ENCODE measurements at regions not wholly inside any gene's neighbourhood (a gene's known extent, or its start where the extent isn't known, plus 50 kb on each side); places are given as distances from the start of the nearest gene placed in this dataset.
A peak's percentile ranks its signal among the peaks of the same experiment; 100 is the strongest.

DNA sequence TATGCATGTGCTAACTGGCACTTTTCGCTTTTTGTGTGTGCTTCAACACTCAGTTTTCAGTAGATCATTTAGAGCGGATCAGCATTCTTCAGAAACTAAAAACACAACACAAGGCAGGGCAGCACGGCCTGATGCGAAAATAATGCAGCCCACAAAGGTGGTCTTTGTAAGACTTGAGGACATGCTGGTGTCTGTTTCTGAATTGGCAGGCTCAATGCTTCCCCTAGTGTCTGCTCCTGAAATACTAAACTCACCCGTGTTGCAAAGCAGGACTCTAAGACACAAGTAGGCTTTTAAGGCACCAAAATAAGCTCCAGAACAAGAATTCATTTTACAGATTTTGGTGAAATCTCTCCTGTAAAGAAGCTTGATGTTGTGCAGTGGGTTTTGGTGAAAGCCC is 676.5 kb downstream of the TENT5A start:
- no peaks in the 10 kb centered on the region for H3F3A ChIP-seq (ENCODE audit: control insufficient read depth, insufficient read depth)
- H3K27me3 ChIP-seq (ENCODE audit: control insufficient read depth, low read length) = no peaks in the 10 kb centered on the region
- TF ChIP-seq EZH2phosphoT487 (IDR thresholded peaks at IDR 0.05; ENCODE audit: borderline replicate concordance, low read length) = no peak
- TF ChIP-seq, protein P1, sequence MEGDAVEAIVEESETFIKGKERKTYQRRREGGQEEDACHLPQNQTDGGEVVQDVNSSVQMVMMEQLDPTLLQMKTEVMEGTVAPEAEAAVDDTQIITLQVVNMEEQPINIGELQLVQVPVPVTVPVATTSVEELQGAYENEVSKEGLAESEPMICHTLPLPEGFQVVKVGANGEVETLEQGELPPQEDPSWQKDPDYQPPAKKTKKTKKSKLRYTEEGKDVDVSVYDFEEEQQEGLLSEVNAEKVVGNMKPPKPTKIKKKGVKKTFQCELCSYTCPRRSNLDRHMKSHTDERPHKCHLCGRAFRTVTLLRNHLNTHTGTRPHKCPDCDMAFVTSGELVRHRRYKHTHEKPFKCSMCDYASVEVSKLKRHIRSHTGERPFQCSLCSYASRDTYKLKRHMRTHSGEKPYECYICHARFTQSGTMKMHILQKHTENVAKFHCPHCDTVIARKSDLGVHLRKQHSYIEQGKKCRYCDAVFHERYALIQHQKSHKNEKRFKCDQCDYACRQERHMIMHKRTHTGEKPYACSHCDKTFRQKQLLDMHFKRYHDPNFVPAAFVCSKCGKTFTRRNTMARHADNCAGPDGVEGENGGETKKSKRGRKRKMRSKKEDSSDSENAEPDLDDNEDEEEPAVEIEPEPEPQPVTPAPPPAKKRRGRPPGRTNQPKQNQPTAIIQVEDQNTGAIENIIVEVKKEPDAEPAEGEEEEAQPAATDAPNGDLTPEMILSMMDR (IDR thresholded peaks at IDR 0.05; ENCODE audit: low read depth, low read length, poor library complexity, severe bottlenecking) = peak; percentile 29
- H3K9me2 ChIP-seq (replicated peaks; ENCODE audit: control insufficient read depth, low read length) = no peaks in the 10 kb centered on the region
- no peak overlapping the region for H3K4me3 ChIP-seq (ENCODE audit: low read length)
- H3K4me1 ChIP-seq (ENCODE audit: control insufficient read depth, low read length) = no peaks in the 10 kb centered on the region
- no peak overlapping the region for H3K27ac ChIP-seq (ENCODE audit: low read depth, low read length)
- H4K20me1 ChIP-seq (ENCODE audit: control insufficient read depth, insufficient read depth, low read depth, low read length) = no peaks in the 10 kb centered on the region
- no peaks in the 10 kb centered on the region for H3K79me2 ChIP-seq (ENCODE audit: control insufficient read depth, low read length)
- no peaks in the 10 kb centered on the region for H3K36me3 ChIP-seq (ENCODE audit: control insufficient read depth, low read length)
- no peaks in the 10 kb centered on the region for H3K9me3 ChIP-seq (ENCODE audit: control insufficient read depth, insufficient read depth, low read length)
- H3K4me2 ChIP-seq (ENCODE audit: low read length) = no peak overlapping the region

DNA sequence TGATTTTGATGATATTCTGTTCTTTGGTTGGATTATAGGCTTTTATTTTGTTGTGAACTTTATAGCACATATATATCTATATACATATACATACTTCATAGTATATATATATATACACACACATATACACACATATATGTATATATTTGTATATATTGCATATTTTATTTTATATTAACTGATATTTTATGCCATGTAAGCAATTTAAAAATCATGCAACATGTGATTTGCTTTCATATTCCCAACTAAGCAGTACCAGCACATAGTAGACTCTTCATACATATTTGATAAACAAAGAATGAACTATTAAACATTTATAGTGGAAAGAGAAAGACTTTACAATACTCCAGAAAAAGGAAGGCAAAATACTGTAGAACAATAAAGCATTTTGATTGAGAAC is 679.2 kb downstream of the TENT5A start:
- no peaks in the 10 kb centered on the region for H3K79me2 ChIP-seq (ENCODE audit: control insufficient read depth, low read length)
- no peaks in the 10 kb centered on the region for H3K36me3 ChIP-seq (ENCODE audit: control insufficient read depth, low read length)
- H3K4me3 ChIP-seq (ENCODE audit: low read length) = no peak overlapping the region
- no peaks in the 10 kb centered on the region for H3K9me3 ChIP-seq (ENCODE audit: control insufficient read depth, insufficient read depth, low read length)
- no peak overlapping the region for H3K27ac ChIP-seq (ENCODE audit: low read depth, low read length)
- no peaks in the 10 kb centered on the region for H3K4me1 ChIP-seq (ENCODE audit: control insufficient read depth, low read length)
- no peaks in the 10 kb centered on the region for H3K9me2 ChIP-seq (replicated peaks; ENCODE audit: control insufficient read depth, low read length)
- TF ChIP-seq, protein P1 (IDR thresholded peaks at IDR 0.05; ENCODE audit: low read depth, low read length, poor library complexity, severe bottlenecking) = no peak
- TF ChIP-seq EZH2phosphoT487 (IDR thresholded peaks at IDR 0.05; ENCODE audit: borderline replicate concordance, low read length) = no peak
- H3F3A ChIP-seq (ENCODE audit: control insufficient read depth, insufficient read depth) = no peaks in the 10 kb centered on the region
- no peak overlapping the region for H3K4me2 ChIP-seq (ENCODE audit: low read length)
- no peaks in the 10 kb centered on the region for H3K27me3 ChIP-seq (ENCODE audit: control insufficient read depth, low read length)
- H4K20me1 ChIP-seq (ENCODE audit: control insufficient read depth, insufficient read depth, low read depth, low read length) = no peaks in the 10 kb centered on the region

DNA sequence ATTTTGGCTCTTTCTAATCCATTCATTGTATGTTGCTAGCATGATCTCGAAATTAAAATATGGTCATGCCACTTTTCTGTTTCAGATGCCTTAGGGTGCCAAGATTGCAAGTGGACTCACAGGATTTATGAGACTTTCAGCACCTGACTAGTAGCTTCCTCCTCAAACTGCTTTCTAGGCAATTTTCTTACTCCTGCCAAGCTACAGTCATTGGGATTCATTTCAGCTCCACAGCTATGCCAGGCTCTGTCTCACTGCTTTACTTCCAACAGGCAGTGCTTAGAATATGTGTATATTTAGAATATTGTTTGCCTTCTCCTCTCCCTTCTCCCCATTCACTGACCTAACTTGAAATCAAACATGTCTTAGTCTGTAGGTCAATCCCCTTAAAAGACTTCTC is 681.4 kb downstream of the TENT5A start:
- H3K4me3 ChIP-seq (ENCODE audit: low read length) = no peak overlapping the region
- no peaks in the 10 kb centered on the region for H3K36me3 ChIP-seq (ENCODE audit: control insufficient read depth, low read length)
- no peak overlapping the region for H3K4me2 ChIP-seq (ENCODE audit: low read length)
- no peaks in the 10 kb centered on the region for H3K79me2 ChIP-seq (ENCODE audit: control insufficient read depth, low read length)
- H3K4me1 ChIP-seq (ENCODE audit: control insufficient read depth, low read length) = no peaks in the 10 kb centered on the region
- H3K27ac ChIP-seq (ENCODE audit: low read depth, low read length) = no peak overlapping the region
- no peaks in the 10 kb centered on the region for H3K27me3 ChIP-seq (ENCODE audit: control insufficient read depth, low read length)
- TF ChIP-seq, protein P1 (IDR thresholded peaks at IDR 0.05; ENCODE audit: low read depth, low read length, poor library complexity, severe bottlenecking) = no peak
- no peak for TF ChIP-seq EZH2phosphoT487 (IDR thresholded peaks at IDR 0.05; ENCODE audit: borderline replicate concordance, low read length)
- no peaks in the 10 kb centered on the region for H3K9me2 ChIP-seq (replicated peaks; ENCODE audit: control insufficient read depth, low read length)
- H3K9me3 ChIP-seq (ENCODE audit: control insufficient read depth, insufficient read depth, low read length) = no peaks in the 10 kb centered on the region
- H3F3A ChIP-seq (ENCODE audit: control insufficient read depth, insufficient read depth) = no peaks in the 10 kb centered on the region
- H4K20me1 ChIP-seq (ENCODE audit: control insufficient read depth, insufficient read depth, low read depth, low read length) = no peaks in the 10 kb centered on the region

DNA sequence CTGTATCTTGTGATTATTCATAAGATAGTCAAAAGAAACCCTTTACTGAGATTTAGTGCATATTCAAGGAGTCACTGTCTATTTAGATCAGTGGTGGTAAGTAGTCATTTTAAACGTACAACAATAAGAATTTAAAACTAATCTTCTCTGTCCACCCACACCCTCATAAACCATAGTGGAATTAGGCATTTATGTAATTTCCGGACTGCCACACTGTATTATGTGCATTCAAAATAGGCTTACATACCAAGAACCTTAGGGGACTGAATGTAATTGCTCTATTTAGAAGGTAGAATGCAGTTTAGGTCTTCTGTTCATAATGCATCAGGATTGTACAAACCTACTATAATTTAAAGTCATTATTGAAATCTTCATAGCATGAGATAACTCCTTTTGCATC is 685.4 kb downstream of the TENT5A start:
- H3F3A ChIP-seq (ENCODE audit: control insufficient read depth, insufficient read depth) = no peaks in the 10 kb centered on the region
- TF ChIP-seq, protein P1 (IDR thresholded peaks at IDR 0.05; ENCODE audit: low read depth, low read length, poor library complexity, severe bottlenecking) = no peak
- TF ChIP-seq EZH2phosphoT487 (IDR thresholded peaks at IDR 0.05; ENCODE audit: borderline replicate concordance, low read length) = no peak
- no peaks in the 10 kb centered on the region for H4K20me1 ChIP-seq (ENCODE audit: control insufficient read depth, insufficient read depth, low read depth, low read length)
- no peaks in the 10 kb centered on the region for H3K27me3 ChIP-seq (ENCODE audit: control insufficient read depth, low read length)
- no peaks in the 10 kb centered on the region for H3K4me1 ChIP-seq (ENCODE audit: control insufficient read depth, low read length)
- no peak overlapping the region for H3K4me3 ChIP-seq (ENCODE audit: low read length)
- H3K27ac ChIP-seq (ENCODE audit: low read depth, low read length) = no peak overlapping the region
- no peak overlapping the region for H3K4me2 ChIP-seq (ENCODE audit: low read length)
- H3K36me3 ChIP-seq (ENCODE audit: control insufficient read depth, low read length) = no peaks in the 10 kb centered on the region
- H3K9me3 ChIP-seq (ENCODE audit: control insufficient read depth, insufficient read depth, low read length) = no peaks in the 10 kb centered on the region; the same call in 1 of the 2 replicates
- no peaks in the 10 kb centered on the region for H3K9me2 ChIP-seq (replicated peaks; ENCODE audit: control insufficient read depth, low read length)
- no peaks in the 10 kb centered on the region for H3K79me2 ChIP-seq (ENCODE audit: control insufficient read depth, low read length)

All from DOHH2 (cell line).